ENCODE measurements at regions not wholly inside any gene's neighbourhood (a gene's known extent, or its start where the extent isn't known, plus 50 kb on each side); places are given as distances from the start of the nearest gene placed in this dataset.

DNA sequence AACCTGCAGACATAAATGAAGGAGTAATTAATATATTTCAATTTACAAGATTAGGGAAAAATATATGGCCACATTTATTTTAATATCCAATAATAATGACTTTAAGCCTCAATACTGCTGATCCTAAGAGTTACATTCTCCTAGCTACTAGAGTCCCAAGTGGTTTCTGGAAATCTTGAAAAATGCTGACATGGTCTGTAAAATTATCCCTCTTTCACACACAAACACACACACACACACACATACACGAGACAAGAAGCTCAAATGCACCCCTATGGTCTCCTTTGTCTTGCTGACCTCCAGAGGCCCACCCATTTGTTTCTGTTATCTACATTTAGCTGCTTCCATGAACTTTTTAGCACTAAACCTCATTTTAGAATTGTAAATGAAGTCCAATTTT, 53.0 kb upstream of the USP15 start:
- ATAC-seq (ENCODE audit: low read depth in 2 of 2): no peak
- H3K9me3 Mint-ChIP-seq: peaks cover 7 to 34% (median 19%) of the 10 kb centered on the region in 7 donors

More for the DNA sequence above, 53.0 kb upstream of the USP15 start:
- Mint-ChIP-seq H3K4me3 (no peak overlapping the region), H3K27me3 (peaks cover 5 to 9% (median 6%) of the 10 kb centered on the region in 3 donors), H3K4me1 (peaks cover 0 to 5% (median 0%) of the 10 kb centered on the region in 3 donors), H3K36me3 (peaks cover 9 to 20% of the 10 kb centered on the region in 2 donors), H3K27ac (peak overlapping the region in 1 of 6 donors; percentile 25)
- DNase-seq: no peak
